HCT116 (cell line): ENCODE measurements at regions not wholly inside any gene's neighbourhood (a gene's known extent, or its start where the extent isn't known, plus 50 kb on each side); places are given as distances from the start of the nearest gene placed in this dataset.

Experiments used
- ATAC-seq: fragments of 200-7000 bp; cut with Tn5 transposase; 2 replicates; pipeline ENCODE4 v1.9.1; 2020; ENCODE audit warnings: mild to moderate bottlenecking, moderate library complexity
- BruUV-seq: library from RNA; stranded (reverse); fragments of 400-500 nt; replicated peaks from 2 replicates; lab custom pipeline; 2021; lab: Mats Ljungman, UMichigan
- CTCF ChIA-PET: fragments of 300-600 bp; sonication (Branson Sonifier 250); formaldehyde crosslinking; loops from one replicate; lab custom pipeline; 2021; ENCODE audit warnings: antibody characterized with exemption; lab: Charles Lee
- POLR2A ChIA-PET: fragments of 300-600, 350-600 bp; sonication (Branson Sonifier 250); formaldehyde crosslinking; loops from one replicate; lab custom pipeline; 2021; ENCODE audit warnings: antibody characterized with exemption; lab: Charles Lee
- RAD21 ChIA-PET, 2 experiments: fragments of 300-600 bp; sonication (Branson Sonifier 250); formaldehyde crosslinking; loops; one replicate each; lab custom pipeline; 2023; ENCODE audit warnings: low total read pairs in 2 of 2; ENCODE audit not compliant: uncharacterized antibody in 2 of 2, unreplicated experiment in 2 of 2, low non-redundant PET in 1 of 2; lab: Charles Lee
- DNase-seq: peaks from one replicate; pipeline ENCODE4 v3.0.0-alpha.2; 2010; ENCODE audit warnings: low read depth, low spot score
- H2AFZ ChIP-seq: fragments of 200-600 bp; shearing (Covaris generic), sonication (generic); 2 replicates; pipeline ENCODE4 v1.6.1; 2017; ENCODE audit warnings: low read depth, mixed run types, mixed read lengths, antibody characterized with exemption, low read length; ENCODE audit not compliant: poor library complexity, severe bottlenecking
- H3K27ac ChIP-seq: 2 replicates; pipeline ENCODE4 v1.5.1; 2012; ENCODE audit warnings: low read depth, low read length
- H3K27me3 ChIP-seq: fragments of 200-600 bp; sonication (generic); 2 replicates; pipeline ENCODE4 v1.6.1; 2016; ENCODE audit warnings: mixed run types, low read length, mixed read lengths; ENCODE audit not compliant: insufficient read depth
- H3K36me3 ChIP-seq, 2 experiments: fragments of 200-500 bp in 1 of 2; fragments of 200-600 bp in 1 of 2; sonication (Bioruptor generic) in 1 of 2; sonication (generic) in 1 of 2; 2 replicates each; pipeline versions ENCODE4 v1.5.1 to v1.6.1; 2014 to 2016; ENCODE audit warnings: low read length in 2 of 2, inconsistent platforms in 1 of 2, mixed read lengths in 1 of 2, mixed run types in 1 of 2; ENCODE audit not compliant: insufficient read depth in 2 of 2, control insufficient read depth in 1 of 2
- H3K4me1 ChIP-seq, 2 experiments: fragments of 200-600 bp in 1 of 2; sonication (generic) in 1 of 2; 2 replicates each; pipeline versions ENCODE4 v1.5.1 to v1.6.1; 2012 to 2017; ENCODE audit warnings: low read length in 2 of 2, inconsistent platforms in 1 of 2, mild to moderate bottlenecking in 1 of 2, mixed read lengths in 1 of 2, mixed run types in 1 of 2, moderate library complexity in 1 of 2; ENCODE audit not compliant: insufficient read depth in 2 of 2, control insufficient read depth in 1 of 2
- H3K4me2 ChIP-seq: fragments of 200-600 bp; sonication (generic); 2 replicates; pipeline ENCODE4 v1.6.1; 2017; ENCODE audit warnings: mixed run types, low read length, mixed read lengths
- H3K4me3 ChIP-seq, 2 experiments: fragments of 200-600 bp in 1 of 2; sonication (generic) in 1 of 2; replicated peaks in 1 of 2; 2 replicates each; pipeline ENCODE4 v1.5.1; 2011 to 2016; ENCODE audit warnings: low read length in 2 of 2, control low read depth in 1 of 2, low read depth in 1 of 2, mild to moderate bottlenecking in 1 of 2, mixed read lengths in 1 of 2, mixed run types in 1 of 2
- H3K79me2 ChIP-seq: fragments of 200-600 bp; sonication (generic); 2 replicates; pipeline ENCODE4 v1.6.1; 2017; ENCODE audit warnings: mild to moderate bottlenecking, mixed run types, low read length, moderate library complexity, mixed read lengths; ENCODE audit not compliant: insufficient read depth
- H3K9ac ChIP-seq: fragments of 200-600 bp; sonication (generic); 2 replicates; pipeline ENCODE4 v1.6.1; 2016; ENCODE audit warnings: low read length, mixed read lengths
- H3K9me2 ChIP-seq: fragments of 200-600 bp; sonication (generic), shearing (Covaris generic); 2 replicates; pipeline ENCODE4 v1.6.1; 2017; ENCODE audit warnings: mixed run types, mild to moderate bottlenecking, moderate library complexity; ENCODE audit not compliant: insufficient read depth
- H3K9me3 ChIP-seq, 2 experiments: fragments of 200-500 bp in 1 of 2; fragments of 200-600 bp in 1 of 2; sonication (Bioruptor generic) in 1 of 2; sonication (generic) in 1 of 2; 2 replicates each; pipeline ENCODE4 v1.6.1; 2014 to 2017; ENCODE audit warnings: low read length in 2 of 2, mixed read lengths in 2 of 2, inconsistent platforms in 1 of 2, low read depth in 1 of 2, mild to moderate bottlenecking in 1 of 2, mixed run types in 1 of 2, moderate library complexity in 1 of 2; ENCODE audit not compliant: control insufficient read depth in 1 of 2, insufficient read depth in 1 of 2
- H4K20me1 ChIP-seq: fragments of 200-600 bp; sonication (generic), shearing (Covaris generic); 2 replicates; pipeline ENCODE4 v1.6.1; 2017; ENCODE audit warnings: mixed run types, mild to moderate bottlenecking, moderate library complexity; ENCODE audit not compliant: insufficient read depth
- CBX3 ChIP-seq: IDR thresholded peaks from 2 replicates; pipeline ENCODE4 v1.6.1; 2012; ENCODE audit warnings: low read depth
- EZH2 ChIP-seq: fragments of 200-600 bp; sonication (generic); IDR thresholded peaks from 2 replicates; pipeline ENCODE4 v1.6.1; 2017; ENCODE audit warnings: antibody characterized with exemption, mixed run types
- FOSL1 ChIP-seq: IDR thresholded peaks from 2 replicates; pipeline ENCODE4 v1.6.1; 2012; ENCODE audit warnings: low read depth
- MAX ChIP-seq: IDR thresholded peaks from 2 replicates; pipeline ENCODE4 v1.6.1; 2012
- POLR2AphosphoS5 ChIP-seq: IDR thresholded peaks from 2 replicates; pipeline ENCODE4 v1.6.1; 2011; ENCODE audit warnings: mild to moderate bottlenecking, low read depth, low read length, moderate library complexity
- REST ChIP-seq: IDR thresholded peaks from 2 replicates; pipeline ENCODE4 v1.6.1; 2012; ENCODE audit warnings: low read depth
- SP1 ChIP-seq: IDR thresholded peaks from 2 replicates; pipeline ENCODE4 v1.6.1; 2012; ENCODE audit warnings: low read depth
- SRF ChIP-seq: IDR thresholded peaks from 2 replicates; pipeline ENCODE4 v1.6.1; 2012; ENCODE audit warnings: low read depth
- TCF7L2 ChIP-seq: IDR thresholded peaks from 2 replicates; pipeline ENCODE4 v1.7.0; 2011; ENCODE audit warnings: borderline replicate concordance, inconsistent platforms; ENCODE audit not compliant: insufficient read depth, insufficient read length; ENCODE audit errors: extremely low read depth
- ZBTB33 ChIP-seq: IDR thresholded peaks from 2 replicates; pipeline ENCODE4 v1.6.1; 2011; ENCODE audit warnings: mild to moderate bottlenecking, low read length, moderate library complexity; ENCODE audit not compliant: insufficient replicate concordance; ENCODE audit errors: extremely low read depth
- ZFX ChIP-seq: fragments of 450-650 bp; IDR thresholded peaks from 2 replicates; pipeline ENCODE4 v1.6.1; 2017
- ZNF274 ChIP-seq: fragments of 200-500 bp; sonication (Bioruptor generic); IDR thresholded peaks from 2 replicates; pipeline ENCODE4 v1.6.1; 2014; ENCODE audit warnings: mild to moderate bottlenecking, low read depth, low read length, inconsistent platforms
- intact Hi-C: fragments of 100-400 bp; cut with micrococcal nuclease; formaldehyde crosslinking; loops from 2 replicates; pipeline ENCODE4 v1.10.0; 2022

GRCh38 chr5:26543987-26544386, 494.4 kb downstream of the CDH9 start (continued):
- TF ChIP-seq ZBTB33 = no peak

- Histone ChIP-seq H3K4me1 (no peaks in the 10 kb centered on the region), H3K9ac (no peak overlapping the region), H3K27ac (no peak overlapping the region), H3K9me3 (peaks cover 14 to 24% of the 10 kb centered on the region in 2 experiments; a peak in 2 of 4 replicates), H3K27me3 (no peaks in the 10 kb centered on the region), H4K20me1 (no peaks in the 10 kb centered on the region; the same call in 1 of the 2 replicates), H3K79me2 (no peaks in the 10 kb centered on the region), H2AFZ (no peak overlapping the region), H3K36me3 (no peaks in the 10 kb centered on the region), H3K9me2 (no peaks in the 10 kb centered on the region), H3K4me2 (no peak overlapping the region), H3K4me3 (no peak overlapping the region)
- BruUV-seq = no TSS peak
- TF ChIP-seq ZFX = no peak
- TF ChIP-seq POLR2AphosphoS5 = no peak
- TF ChIP-seq FOSL1 = no peak
- no peak for TF ChIP-seq MAX
- TF ChIP-seq REST = no peak
- no peak for TF ChIP-seq SRF
- TF ChIP-seq ZNF274 = no peak
- no peak for TF ChIP-seq SP1
- no peak for TF ChIP-seq EZH2
- TF ChIP-seq TCF7L2 = no peak
- TF ChIP-seq CBX3 = no peak
- DNase-seq = no peak
- ChIA-PET RAD21 (no interaction called here), POLR2A (no interaction called here), CTCF (no interaction called here)
- no peak for ATAC-seq
- intact Hi-C loops = no loop called here
Observed at GRCh38 chr5:26538226-26538625, 500.2 kb downstream of the CDH9 start.
